WTC11 (cell line): ENCODE measurements at regions not wholly inside any gene's neighbourhood (a gene's known extent, or its start where the extent isn't known, plus 50 kb on each side); places are given as distances from the start of the nearest gene placed in this dataset.

ENCODE experiments used
- ATAC-seq: fragments of 200-7000 bp; cut with Tn5 transposase; 2 replicates; pipeline ENCODE4 v1.10.0; 2021; ENCODE audit warnings: mild to moderate bottlenecking, moderate library complexity
- CTCF ChIA-PET: fragments of 300-600 bp; sonication (Branson Sonifier 250); formaldehyde crosslinking; loops from one replicate; lab custom pipeline; 2021; ENCODE audit warnings: antibody characterized with exemption; lab: Charles Lee
- POLR2A ChIA-PET: fragments of 350-600 bp; sonication (Branson Sonifier 250); formaldehyde crosslinking; loops from one replicate; lab custom pipeline; 2021; ENCODE audit warnings: antibody characterized with exemption; lab: Charles Lee
- DNase-seq: peaks from one replicate; pipeline ENCODE4 v3.0.0; 2021; ENCODE audit warnings: low spot score
- H3K27ac Mint-ChIP-seq: 2 replicates; pipeline ENCODE4 v1.8.0; 2021; ENCODE audit warnings: mixed read lengths
- H3K27me3 Mint-ChIP-seq: 2 replicates; pipeline ENCODE4 v1.8.0; 2021; ENCODE audit warnings: low read depth, mild to moderate bottlenecking, moderate library complexity, mixed read lengths
- H3K36me3 Mint-ChIP-seq: 2 replicates; pipeline ENCODE4 v1.8.0; 2021; ENCODE audit warnings: mixed read lengths
- H3K4me1 Mint-ChIP-seq: 2 replicates; pipeline ENCODE4 v1.8.0; 2022; ENCODE audit warnings: mixed read lengths
- H3K4me3 Mint-ChIP-seq: 2 replicates; pipeline ENCODE4 v1.8.0; 2021; ENCODE audit warnings: mild to moderate bottlenecking, moderate library complexity, mixed read lengths
- H3K9me3 Mint-ChIP-seq: 2 replicates; pipeline ENCODE4 v1.8.0; 2021; ENCODE audit warnings: mixed read lengths
- CREB1 ChIP-seq: sonication (generic); formaldehyde crosslinking; IDR thresholded peaks from 2 replicates; pipeline ENCODE4 v1.8.0; 2023; ENCODE audit warnings: mild to moderate bottlenecking, missing genetic modification reagents
- ELF4 ChIP-seq: sonication (generic); formaldehyde crosslinking; IDR thresholded peaks from 2 replicates; pipeline ENCODE4 v1.8.1; 2022; ENCODE audit warnings: low read depth, mild to moderate bottlenecking, moderate library complexity, missing genetic modification reagents
- ESRRA ChIP-seq: sonication (generic); formaldehyde crosslinking; IDR thresholded peaks from 2 replicates; pipeline ENCODE4 v1.8.1; 2022; ENCODE audit warnings: mild to moderate bottlenecking, missing genetic modification reagents, borderline replicate concordance
- FOXJ3 ChIP-seq: sonication (generic); formaldehyde crosslinking; IDR thresholded peaks from 2 replicates; pipeline ENCODE4 v1.9.0; 2021; ENCODE audit warnings: missing genetic modification reagents, mild to moderate bottlenecking, borderline replicate concordance
- FOXK1 ChIP-seq: sonication (generic); formaldehyde crosslinking; IDR thresholded peaks from 2 replicates; pipeline ENCODE4 v1.8.0; 2022; ENCODE audit warnings: mild to moderate bottlenecking, moderate library complexity, missing genetic modification reagents
- IRF1 ChIP-seq: sonication (generic); formaldehyde crosslinking; IDR thresholded peaks from 2 replicates; pipeline ENCODE4 v1.8.0; 2023; ENCODE audit warnings: missing genetic modification reagents
- NFATC4 ChIP-seq: fragments of 250-450 bp; sonication (Bioruptor Pico); IDR thresholded peaks from 2 replicates; pipeline ENCODE4 v1.9.0; 2021; ENCODE audit warnings: mild to moderate bottlenecking
- OVOL2 ChIP-seq: fragments of 250-450 bp; sonication (Bioruptor Pico); IDR thresholded peaks from 2 replicates; pipeline ENCODE4 v1.9.0; 2021; ENCODE audit warnings: mild to moderate bottlenecking, borderline replicate concordance
- PRRX2 ChIP-seq: fragments of 250-450 bp; sonication (Bioruptor Pico); IDR thresholded peaks from 2 replicates; pipeline ENCODE4 v1.8.0; 2021; ENCODE audit warnings: mild to moderate bottlenecking
- RELA ChIP-seq: sonication (generic); formaldehyde crosslinking; IDR thresholded peaks from 2 replicates; pipeline ENCODE4 v1.8.1; 2022; ENCODE audit warnings: missing genetic modification reagents, mild to moderate bottlenecking, borderline replicate concordance
- RORB ChIP-seq: fragments of 250-450 bp; sonication (Bioruptor Pico); IDR thresholded peaks from 2 replicates; pipeline ENCODE4 v1.9.0; 2021; ENCODE audit warnings: mild to moderate bottlenecking
- TCF7 ChIP-seq: sonication (generic); formaldehyde crosslinking; IDR thresholded peaks from 2 replicates; pipeline ENCODE4 v1.8.0; 2022; ENCODE audit warnings: mild to moderate bottlenecking, low read depth, missing genetic modification reagents, moderate library complexity
- TP53 ChIP-seq: sonication (generic); formaldehyde crosslinking; IDR thresholded peaks from 2 replicates; pipeline ENCODE4 v1.8.1; 2023; ENCODE audit warnings: mild to moderate bottlenecking, missing genetic modification reagents
- ZNF219 ChIP-seq: sonication (generic); formaldehyde crosslinking; IDR thresholded peaks from 2 replicates; pipeline ENCODE4 v1.8.0; 2023; ENCODE audit warnings: missing genetic modification reagents, mild to moderate bottlenecking, borderline replicate concordance
- ZNF671 ChIP-seq: fragments of 250-450 bp; sonication (Bioruptor Pico); IDR thresholded peaks from 2 replicates; pipeline ENCODE4 v1.8.0; 2021; ENCODE audit warnings: mild to moderate bottlenecking
- TF ChIP-seq, protein P1 (sequence below): sonication (generic); formaldehyde crosslinking; IDR thresholded peaks from 2 replicates; pipeline ENCODE4 v1.8.1; 2023; ENCODE audit warnings: mild to moderate bottlenecking, missing genetic modification reagents, moderate library complexity
- TF ChIP-seq, protein P2 (sequence below): sonication (generic); formaldehyde crosslinking; IDR thresholded peaks from 2 replicates; pipeline ENCODE4 v1.8.1; 2023; ENCODE audit warnings: mild to moderate bottlenecking, moderate library complexity, missing genetic modification reagents
- TF ChIP-seq, protein P3 (sequence below): fragments of 250-450 bp; sonication (Bioruptor Pico); IDR thresholded peaks from 2 replicates; pipeline ENCODE4 v1.9.0; 2021; ENCODE audit warnings: mild to moderate bottlenecking
- TF ChIP-seq, protein P4 (sequence below): sonication (generic); formaldehyde crosslinking; IDR thresholded peaks from 2 replicates; pipeline ENCODE4 v1.8.1; 2022; ENCODE audit warnings: low read depth, missing genetic modification reagents, borderline replicate concordance

GRCh38 chr6:134520181-134521115 lies 202.5 kb upstream of the SGK1 start:
- Mint-ChIP-seq H3K27ac (peak overlapping the region; percentile 16; the same call in 1 of the 2 replicates), H3K4me1 (peaks cover 43% of the 10 kb centered on the region), H3K36me3 (no peaks in the 10 kb centered on the region), H3K27me3 (no peaks in the 10 kb centered on the region), H3K9me3 (no peaks in the 10 kb centered on the region), H3K4me3 (no peak overlapping the region)
- POLR2A ChIA-PET, result no interaction called here
- no peak for TF ChIP-seq ELF4 (CRISPR knock-in tag)
- DNase-seq (no peak), ATAC-seq (no peak)
- CTCF ChIA-PET, result no interaction called here

DNA sequence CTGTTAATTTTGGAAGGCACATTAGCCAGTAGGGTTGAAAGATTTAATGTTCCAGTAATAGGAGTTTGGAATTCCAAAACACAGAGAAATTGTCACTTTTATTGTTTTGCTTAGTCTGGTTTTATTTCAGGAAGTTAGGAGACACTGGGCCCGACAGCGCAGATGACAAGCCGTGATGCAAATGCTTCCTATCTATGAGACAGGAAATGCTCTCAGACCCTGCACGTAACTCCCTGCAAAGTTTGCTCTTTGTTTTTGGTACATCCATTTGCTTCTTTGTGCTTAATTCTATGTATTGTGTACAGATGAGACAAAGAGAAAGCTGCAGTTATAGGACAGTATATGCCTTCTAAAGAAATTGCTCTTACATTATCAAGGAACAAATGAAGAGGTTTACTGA lies 201.6 kb upstream of the SGK1 start:
- H3K9me3 Mint-ChIP-seq, result no peaks in the 10 kb centered on the region
- peaks cover 44% of the 10 kb centered on the region for H3K4me1 Mint-ChIP-seq
- CTCF ChIA-PET, result no interaction called here
- TF ChIP-seq, protein P1, sequence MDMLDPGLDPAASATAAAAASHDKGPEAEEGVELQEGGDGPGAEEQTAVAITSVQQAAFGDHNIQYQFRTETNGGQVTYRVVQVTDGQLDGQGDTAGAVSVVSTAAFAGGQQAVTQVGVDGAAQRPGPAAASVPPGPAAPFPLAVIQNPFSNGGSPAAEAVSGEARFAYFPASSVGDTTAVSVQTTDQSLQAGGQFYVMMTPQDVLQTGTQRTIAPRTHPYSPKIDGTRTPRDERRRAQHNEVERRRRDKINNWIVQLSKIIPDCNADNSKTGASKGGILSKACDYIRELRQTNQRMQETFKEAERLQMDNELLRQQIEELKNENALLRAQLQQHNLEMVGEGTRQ (CRISPR knock-in tag), result no peak
- POLR2A ChIA-PET, result no interaction called here
- no peak for DNase-seq
- no peak overlapping the region for H3K27ac Mint-ChIP-seq
- H3K27me3 Mint-ChIP-seq, result no peaks in the 10 kb centered on the region
- ATAC-seq, result no peak
- no peaks in the 10 kb centered on the region for H3K36me3 Mint-ChIP-seq
- H3K4me3 Mint-ChIP-seq, result no peak overlapping the region

DNA sequence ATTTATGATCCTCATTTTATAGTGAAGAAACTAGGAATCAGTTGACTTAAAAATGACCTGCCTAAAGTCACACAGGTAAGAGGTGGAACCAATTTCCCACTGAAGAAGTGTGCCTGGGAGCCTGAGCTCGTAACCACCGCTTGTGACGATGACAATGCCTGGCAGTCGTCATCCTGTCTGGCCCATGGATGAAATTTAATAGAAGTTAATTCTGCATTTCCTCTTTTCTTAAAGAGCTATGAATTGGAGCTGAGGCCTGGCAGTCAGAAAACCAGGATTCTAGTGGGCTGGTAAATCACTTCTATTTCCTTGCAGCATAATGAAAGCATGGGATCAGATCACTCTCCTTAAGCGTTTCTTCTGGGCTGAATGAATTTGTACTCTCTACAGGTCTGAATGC lies 200.0 kb upstream of the SGK1 start:
- H3K9me3 Mint-ChIP-seq, result no peaks in the 10 kb centered on the region
- TF ChIP-seq OVOL2 (no peak), RELA (no peak), TP53 (CRISPR knock-in tag) (no peak), IRF1 (CRISPR knock-in tag) (no peak), ZNF671 (CRISPR knock-in tag) (no peak), FOXK1 (CRISPR knock-in tag) (no peak), NFATC4 (CRISPR knock-in tag) (no peak), FOXJ3 (no peak), RORB (CRISPR knock-in tag) (no peak), ZNF219 (CRISPR knock-in tag) (no peak), ESRRA (no peak), PRRX2 (no peak), CREB1 (CRISPR knock-in tag) (no peak), TCF7 (no peak)
- TF ChIP-seq, protein P2, sequence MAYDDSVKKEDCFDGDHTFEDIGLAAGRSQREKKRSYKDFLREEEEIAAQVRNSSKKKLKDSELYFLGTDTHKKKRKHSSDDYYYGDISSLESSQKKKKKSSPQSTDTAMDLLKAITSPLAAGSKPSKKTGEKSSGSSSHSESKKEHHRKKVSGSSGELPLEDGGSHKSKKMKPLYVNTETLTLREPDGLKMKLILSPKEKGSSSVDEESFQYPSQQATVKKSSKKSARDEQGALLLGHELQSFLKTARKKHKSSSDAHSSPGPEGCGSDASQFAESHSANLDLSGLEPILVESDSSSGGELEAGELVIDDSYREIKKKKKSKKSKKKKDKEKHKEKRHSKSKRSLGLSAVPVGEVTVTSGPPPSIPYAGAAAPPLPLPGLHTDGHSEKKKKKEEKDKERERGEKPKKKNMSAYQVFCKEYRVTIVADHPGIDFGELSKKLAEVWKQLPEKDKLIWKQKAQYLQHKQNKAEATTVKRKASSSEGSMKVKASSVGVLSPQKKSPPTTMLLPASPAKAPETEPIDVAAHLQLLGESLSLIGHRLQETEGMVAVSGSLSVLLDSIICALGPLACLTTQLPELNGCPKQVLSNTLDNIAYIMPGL (CRISPR knock-in tag), result no peak
- TF ChIP-seq, protein P3, sequence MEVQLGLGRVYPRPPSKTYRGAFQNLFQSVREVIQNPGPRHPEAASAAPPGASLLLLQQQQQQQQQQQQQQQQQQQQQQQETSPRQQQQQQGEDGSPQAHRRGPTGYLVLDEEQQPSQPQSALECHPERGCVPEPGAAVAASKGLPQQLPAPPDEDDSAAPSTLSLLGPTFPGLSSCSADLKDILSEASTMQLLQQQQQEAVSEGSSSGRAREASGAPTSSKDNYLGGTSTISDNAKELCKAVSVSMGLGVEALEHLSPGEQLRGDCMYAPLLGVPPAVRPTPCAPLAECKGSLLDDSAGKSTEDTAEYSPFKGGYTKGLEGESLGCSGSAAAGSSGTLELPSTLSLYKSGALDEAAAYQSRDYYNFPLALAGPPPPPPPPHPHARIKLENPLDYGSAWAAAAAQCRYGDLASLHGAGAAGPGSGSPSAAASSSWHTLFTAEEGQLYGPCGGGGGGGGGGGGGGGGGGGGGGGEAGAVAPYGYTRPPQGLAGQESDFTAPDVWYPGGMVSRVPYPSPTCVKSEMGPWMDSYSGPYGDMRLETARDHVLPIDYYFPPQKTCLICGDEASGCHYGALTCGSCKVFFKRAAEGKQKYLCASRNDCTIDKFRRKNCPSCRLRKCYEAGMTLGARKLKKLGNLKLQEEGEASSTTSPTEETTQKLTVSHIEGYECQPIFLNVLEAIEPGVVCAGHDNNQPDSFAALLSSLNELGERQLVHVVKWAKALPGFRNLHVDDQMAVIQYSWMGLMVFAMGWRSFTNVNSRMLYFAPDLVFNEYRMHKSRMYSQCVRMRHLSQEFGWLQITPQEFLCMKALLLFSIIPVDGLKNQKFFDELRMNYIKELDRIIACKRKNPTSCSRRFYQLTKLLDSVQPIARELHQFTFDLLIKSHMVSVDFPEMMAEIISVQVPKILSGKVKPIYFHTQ (CRISPR knock-in tag), result no peak
- TF ChIP-seq, protein P4, sequence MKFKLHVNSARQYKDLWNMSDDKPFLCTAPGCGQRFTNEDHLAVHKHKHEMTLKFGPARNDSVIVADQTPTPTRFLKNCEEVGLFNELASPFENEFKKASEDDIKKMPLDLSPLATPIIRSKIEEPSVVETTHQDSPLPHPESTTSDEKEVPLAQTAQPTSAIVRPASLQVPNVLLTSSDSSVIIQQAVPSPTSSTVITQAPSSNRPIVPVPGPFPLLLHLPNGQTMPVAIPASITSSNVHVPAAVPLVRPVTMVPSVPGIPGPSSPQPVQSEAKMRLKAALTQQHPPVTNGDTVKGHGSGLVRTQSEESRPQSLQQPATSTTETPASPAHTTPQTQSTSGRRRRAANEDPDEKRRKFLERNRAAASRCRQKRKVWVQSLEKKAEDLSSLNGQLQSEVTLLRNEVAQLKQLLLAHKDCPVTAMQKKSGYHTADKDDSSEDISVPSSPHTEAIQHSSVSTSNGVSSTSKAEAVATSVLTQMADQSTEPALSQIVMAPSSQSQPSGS (CRISPR knock-in tag), result no peak
- ChIA-PET CTCF (interaction anchor here (0.7 to 1.0 kb wide), 2 partner anchors 340 to 344 kb away, joined by 4 read pairs; no protein-coding TSS in a partner anchor), POLR2A (no interaction called here)
- H3K4me1 Mint-ChIP-seq, result peaks cover 49% of the 10 kb centered on the region
- no peak overlapping the region for H3K27ac Mint-ChIP-seq
- H3K4me3 Mint-ChIP-seq, result peak overlapping the region; percentile 7; the same call in 1 of the 2 replicates
- no peaks in the 10 kb centered on the region for H3K27me3 Mint-ChIP-seq
- DNase-seq (no peak), ATAC-seq (no peak)
- H3K36me3 Mint-ChIP-seq, result no peaks in the 10 kb centered on the region
